H9 (cell line): ENCODE measurements at regions not wholly inside any gene's neighbourhood (a gene's known extent, or its start where the extent isn't known, plus 50 kb on each side); places are given as distances from the start of the nearest gene placed in this dataset.

Source experiments
- DNase-seq: peaks from one replicate; pipeline ENCODE4 v3.0.0-alpha.2; 2017
- H2AFZ ChIP-seq: one replicate; pipeline ENCODE4 v1.6.1; 2013; ENCODE audit warnings: mild to moderate bottlenecking, low read length, control low read depth, moderate library complexity
- H2AK5ac ChIP-seq: 2 replicates; pipeline ENCODE4 v1.6.1; 2013; ENCODE audit warnings: low read length, control low read depth, mixed read lengths; ENCODE audit not compliant: insufficient read length
- H2BK120ac ChIP-seq: one replicate; pipeline ENCODE4 v1.6.1; 2013; ENCODE audit warnings: low read depth, mild to moderate bottlenecking, low read length, control low read depth, inconsistent platforms; ENCODE audit not compliant: poor library complexity, severe bottlenecking
- H2BK12ac ChIP-seq: 2 replicates; pipeline ENCODE4 v1.6.1; 2013; ENCODE audit warnings: low read length, control low read depth, mixed read lengths, low read depth; ENCODE audit not compliant: insufficient read length
- H2BK15ac ChIP-seq: 2 replicates; pipeline ENCODE4 v1.6.1; 2013; ENCODE audit warnings: low read depth, low read length, control low read depth
- H2BK20ac ChIP-seq: one replicate; pipeline ENCODE4 v1.6.1; 2013; ENCODE audit warnings: low read depth, mild to moderate bottlenecking, low read length, control low read depth, inconsistent platforms; ENCODE audit not compliant: poor library complexity, severe bottlenecking
- H2BK5ac ChIP-seq: 2 replicates; pipeline ENCODE4 v1.6.1; 2013; ENCODE audit warnings: low read length, control low read depth, mixed read lengths; ENCODE audit not compliant: insufficient read length
- H3K14ac ChIP-seq: 2 replicates; pipeline ENCODE4 v1.6.1; 2013; ENCODE audit warnings: low read length, control low read depth; ENCODE audit not compliant: insufficient read depth
- H3K18ac ChIP-seq: 2 replicates; pipeline ENCODE4 v1.6.1; 2013; ENCODE audit warnings: low read depth, mild to moderate bottlenecking, mixed read lengths, low read length, control low read depth; ENCODE audit not compliant: insufficient read length
- H3K23ac ChIP-seq: 2 replicates; pipeline ENCODE4 v1.6.1; 2013; ENCODE audit warnings: low read length, control low read depth, mixed read lengths, low read depth; ENCODE audit not compliant: insufficient read length
- H3K23me2 ChIP-seq: 2 replicates; pipeline ENCODE4 v1.6.1; 2013; ENCODE audit warnings: low read depth, mild to moderate bottlenecking, mixed read lengths, low read length, control low read depth; ENCODE audit not compliant: insufficient read length, poor library complexity, severe bottlenecking
- H3K27ac ChIP-seq: 2 replicates; pipeline ENCODE4 v1.5.1; 2013; ENCODE audit warnings: low read length, control low read depth, mixed read lengths, low read depth; ENCODE audit not compliant: insufficient read length
- H3K27me3 ChIP-seq: 2 replicates; pipeline ENCODE4 v1.6.1; 2013; ENCODE audit warnings: low read length, control low read depth, inconsistent platforms; ENCODE audit not compliant: insufficient read depth
- H3K4ac ChIP-seq: 2 replicates; pipeline ENCODE4 v1.6.1; 2013; ENCODE audit warnings: low read depth, mild to moderate bottlenecking, control low read depth, inconsistent platforms, low read length, moderate library complexity
- H3K4me1 ChIP-seq: 2 replicates; pipeline ENCODE4 v1.6.1; 2013; ENCODE audit warnings: low read length, control low read depth, inconsistent platforms; ENCODE audit not compliant: insufficient read depth
- H3K4me2 ChIP-seq: 2 replicates; pipeline ENCODE4 v1.6.1; 2013; ENCODE audit warnings: low read length, control low read depth, mixed read lengths; ENCODE audit not compliant: insufficient read length, insufficient read depth
- H3K56ac ChIP-seq: 2 replicates; pipeline ENCODE4 v1.6.1; 2013; ENCODE audit warnings: low read depth, mild to moderate bottlenecking, mixed read lengths, low read length, control low read depth; ENCODE audit not compliant: insufficient read length
- H3K79me1 ChIP-seq: 2 replicates; pipeline ENCODE4 v1.6.1; 2013; ENCODE audit warnings: low read depth, mild to moderate bottlenecking, moderate library complexity, low read length, control low read depth, inconsistent platforms; ENCODE audit not compliant: insufficient read depth, poor library complexity, severe bottlenecking
- H3K79me2 ChIP-seq: 2 replicates; pipeline ENCODE4 v1.6.1; 2013; ENCODE audit warnings: low read length, control low read depth, inconsistent platforms; ENCODE audit not compliant: insufficient read depth
- H3K9ac ChIP-seq: 2 replicates; pipeline ENCODE4 v1.6.1; 2013; ENCODE audit warnings: low read length, control low read depth, mixed read lengths; ENCODE audit not compliant: insufficient read length; ENCODE audit errors: extremely low read depth
- H3K9me3 ChIP-seq: one replicate; pipeline ENCODE4 v1.6.1; 2013; ENCODE audit warnings: low read depth, low read length, inconsistent platforms; ENCODE audit not compliant: control insufficient read depth
- H3T11ph ChIP-seq: one replicate; pipeline ENCODE4 v1.6.1; 2013; ENCODE audit warnings: mild to moderate bottlenecking, low read length, control low read depth, inconsistent platforms
- H4K20me1 ChIP-seq: one replicate; pipeline ENCODE4 v1.6.1; 2013; ENCODE audit not compliant: control insufficient read depth, insufficient read length, insufficient read depth
- H4K5ac ChIP-seq: 2 replicates; pipeline ENCODE4 v1.6.1; 2013; ENCODE audit warnings: low read depth, mild to moderate bottlenecking, mixed read lengths, low read length, control low read depth; ENCODE audit not compliant: insufficient read length
- H4K8ac ChIP-seq: replicated peaks from 2 replicates; pipeline ENCODE4 v1.6.1; 2013; ENCODE audit warnings: low read length, control low read depth, mixed read lengths, low read depth; ENCODE audit not compliant: insufficient read length
- H4K91ac ChIP-seq: 2 replicates; pipeline ENCODE4 v1.6.1; 2013; ENCODE audit warnings: low read depth, mild to moderate bottlenecking, moderate library complexity, mixed read lengths, low read length, control low read depth; ENCODE audit not compliant: insufficient read length
- H3K27ac Mint-ChIP-seq, 3 experiments: 2 replicates in 2 of 3; 3 replicates in 1 of 3; pipeline ENCODE4 v1.8.0; 2020 to 2021; ENCODE audit warnings: mixed read lengths in 3 of 3, mild to moderate bottlenecking in 1 of 3, moderate library complexity in 1 of 3
- H3K27me3 Mint-ChIP-seq: 2 replicates; pipeline ENCODE4 v1.8.0; 2021; ENCODE audit warnings: low read depth, mild to moderate bottlenecking, moderate library complexity, mixed read lengths
- H3K36me3 Mint-ChIP-seq, 3 experiments: 2 replicates in 2 of 3; 3 replicates in 1 of 3; pipeline ENCODE4 v1.8.0; 2020 to 2021; ENCODE audit warnings: low read depth in 3 of 3, mixed read lengths in 3 of 3; ENCODE audit not compliant: insufficient read depth in 1 of 3
- H3K4me1 Mint-ChIP-seq, 2 experiments: 2 replicates each; pipeline ENCODE4 v1.8.0; 2020; ENCODE audit warnings: mixed read lengths in 2 of 2
- H3K4me3 Mint-ChIP-seq, 2 experiments: 2 replicates in 1 of 2; 3 replicates in 1 of 2; pipeline ENCODE4 v1.8.0; 2020 to 2021; ENCODE audit warnings: mild to moderate bottlenecking in 2 of 2, mixed read lengths in 2 of 2, moderate library complexity in 1 of 2
- H3K9me3 Mint-ChIP-seq, 2 experiments: 2 replicates in 1 of 2; 3 replicates in 1 of 2; pipeline ENCODE4 v1.8.0; 2020; ENCODE audit warnings: mild to moderate bottlenecking in 2 of 2, mixed read lengths in 2 of 2, moderate library complexity in 1 of 2
- WGBS: extraction: QIAGEN DNeasy Blood & Tissue Kit; methylation state at CpG from one replicate; pipeline ENCODE4 v1.1.7; 2013; ENCODE audit warnings: missing lambda C conversion rate, low lambda C conversion rate, mixed read lengths; ENCODE audit not compliant: insufficient read length; ENCODE audit errors: extremely low coverage; 5-methylcytosine and 5-hydroxymethylcytosine counted together
- TF ChIP-seq, protein P1 (sequence below): fragments of 200-600 bp; sonication (generic); conservative IDR thresholded peaks from 3 replicates; pipeline ENCODE4 v1.8.0; 2021; ENCODE audit warnings: antibody characterized with exemption, mild to moderate bottlenecking

DNA sequence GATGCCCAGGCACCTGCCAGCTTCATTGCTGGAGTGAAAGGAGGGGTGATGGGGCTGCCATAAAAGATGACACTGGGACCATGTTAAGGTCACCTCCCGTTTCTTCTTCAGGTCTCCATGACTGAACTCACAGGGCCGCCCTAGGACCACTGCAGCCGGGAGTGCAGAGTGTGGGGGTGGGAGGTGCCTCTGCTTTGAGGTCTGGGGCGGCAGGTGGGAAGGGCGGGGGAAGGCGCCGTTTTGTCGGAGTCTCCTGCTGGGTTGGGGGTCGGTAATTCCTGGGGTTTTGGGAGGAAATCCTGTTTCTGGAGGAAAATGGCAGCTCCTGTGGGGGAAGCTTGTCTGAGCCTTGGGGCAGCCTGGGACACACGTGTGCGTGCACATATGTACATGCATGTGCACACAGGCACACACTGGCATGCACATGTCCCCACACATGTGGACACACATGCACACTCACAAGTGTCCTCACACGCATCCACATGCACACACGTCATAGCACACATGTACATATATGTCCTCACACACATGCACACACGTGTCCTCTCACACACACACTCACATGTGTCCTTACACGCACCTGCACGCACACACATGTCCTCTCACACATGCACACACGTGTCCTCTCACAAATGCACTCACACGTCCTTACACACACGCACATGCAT lies 990.9 kb downstream of the BRD1 start:
- no peaks in the 10 kb centered on the region for H3K23me2 ChIP-seq
- H2BK12ac ChIP-seq, result no peak overlapping the region
- H2BK120ac ChIP-seq, result no peak overlapping the region
- WGBS, result no CpG with 5 or more reads among the region's 19 CpGs
- no peak overlapping the region for H2BK5ac ChIP-seq
- no peak overlapping the region for H2BK20ac ChIP-seq
- no peaks in the 10 kb centered on the region for H3K9me3 ChIP-seq
- H3K23ac ChIP-seq, result no peak overlapping the region
- no peak overlapping the region for H3K4me2 ChIP-seq
- no peaks in the 10 kb centered on the region for H3K79me2 ChIP-seq
- H3K18ac ChIP-seq, result no peak overlapping the region
- TF ChIP-seq, protein P1, sequence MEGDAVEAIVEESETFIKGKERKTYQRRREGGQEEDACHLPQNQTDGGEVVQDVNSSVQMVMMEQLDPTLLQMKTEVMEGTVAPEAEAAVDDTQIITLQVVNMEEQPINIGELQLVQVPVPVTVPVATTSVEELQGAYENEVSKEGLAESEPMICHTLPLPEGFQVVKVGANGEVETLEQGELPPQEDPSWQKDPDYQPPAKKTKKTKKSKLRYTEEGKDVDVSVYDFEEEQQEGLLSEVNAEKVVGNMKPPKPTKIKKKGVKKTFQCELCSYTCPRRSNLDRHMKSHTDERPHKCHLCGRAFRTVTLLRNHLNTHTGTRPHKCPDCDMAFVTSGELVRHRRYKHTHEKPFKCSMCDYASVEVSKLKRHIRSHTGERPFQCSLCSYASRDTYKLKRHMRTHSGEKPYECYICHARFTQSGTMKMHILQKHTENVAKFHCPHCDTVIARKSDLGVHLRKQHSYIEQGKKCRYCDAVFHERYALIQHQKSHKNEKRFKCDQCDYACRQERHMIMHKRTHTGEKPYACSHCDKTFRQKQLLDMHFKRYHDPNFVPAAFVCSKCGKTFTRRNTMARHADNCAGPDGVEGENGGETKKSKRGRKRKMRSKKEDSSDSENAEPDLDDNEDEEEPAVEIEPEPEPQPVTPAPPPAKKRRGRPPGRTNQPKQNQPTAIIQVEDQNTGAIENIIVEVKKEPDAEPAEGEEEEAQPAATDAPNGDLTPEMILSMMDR, result no peak
- peak overlapping the region in 1 of 2 experiments; percentile 69; a peak in 2 of 5 replicates for H3K4me3 Mint-ChIP-seq
- H3K27ac Mint-ChIP-seq, result peak overlapping the region in 2 of 3 experiments; percentile 53 to 72; a peak in 2 of 7 replicates
- no peak overlapping the region for H2AFZ ChIP-seq
- no peaks in the 10 kb centered on the region for H3K4me1 ChIP-seq
- no peaks in the 10 kb centered on the region for H3K79me1 ChIP-seq
- H3K14ac ChIP-seq, result no peak overlapping the region
- no peak overlapping the region for H3K27ac ChIP-seq
- no peak overlapping the region for H2AK5ac ChIP-seq
- no peak overlapping the region for H4K91ac ChIP-seq
- peak overlapping the region; percentile 5 for H4K8ac ChIP-seq
- H3K4ac ChIP-seq, result no peak overlapping the region
- no peaks in the 10 kb centered on the region for H4K20me1 ChIP-seq
- peaks cover 14% of the 10 kb centered on the region; the same call in 1 of the 2 replicates for H3K27me3 Mint-ChIP-seq
- H3K36me3 Mint-ChIP-seq, result peaks cover 0 to 8% (median 7%) of the 10 kb centered on the region in 3 experiments; a peak in 4 of 7 replicates
- H4K5ac ChIP-seq, result peak overlapping the region; percentile 12
- peaks cover 17 to 18% of the 10 kb centered on the region in 2 experiments for H3K9me3 Mint-ChIP-seq
- H3K56ac ChIP-seq, result no peak overlapping the region
- DNase-seq, result no peak
- peaks cover 0 to 8% of the 10 kb centered on the region in 2 experiments; a peak in 3 of 4 replicates for H3K4me1 Mint-ChIP-seq
- no peaks in the 10 kb centered on the region for H3K27me3 ChIP-seq
- H3K9ac ChIP-seq, result no peak overlapping the region
- no peak overlapping the region for H3T11ph ChIP-seq
- no peak overlapping the region for H2BK15ac ChIP-seq
